ENCODE measurements at regions not wholly inside any gene's neighbourhood (a gene's known extent, or its start where the extent isn't known, plus 50 kb on each side); places are given as distances from the start of the nearest gene placed in this dataset.
A peak's percentile ranks its signal among the peaks of the same experiment; 100 is the strongest.

- no peak for TF ChIP-seq CTCF (IDR thresholded peaks at IDR 0.05; ENCODE audit: low read depth, low read length)
- no peak overlapping the region for H3K4me3 ChIP-seq (ENCODE audit: low read depth, low read length)
- peak; percentile 56 for DNase-seq (ENCODE audit: low read depth, low spot score)
- in situ Hi-C loops (cut with HindIII; ENCODE audit: low sequenced_read_pairs): no loop called here
Observed at GRCh38 chr2:100196786-100197494, 54.5 kb upstream of the AFF3 start.

DNA sequence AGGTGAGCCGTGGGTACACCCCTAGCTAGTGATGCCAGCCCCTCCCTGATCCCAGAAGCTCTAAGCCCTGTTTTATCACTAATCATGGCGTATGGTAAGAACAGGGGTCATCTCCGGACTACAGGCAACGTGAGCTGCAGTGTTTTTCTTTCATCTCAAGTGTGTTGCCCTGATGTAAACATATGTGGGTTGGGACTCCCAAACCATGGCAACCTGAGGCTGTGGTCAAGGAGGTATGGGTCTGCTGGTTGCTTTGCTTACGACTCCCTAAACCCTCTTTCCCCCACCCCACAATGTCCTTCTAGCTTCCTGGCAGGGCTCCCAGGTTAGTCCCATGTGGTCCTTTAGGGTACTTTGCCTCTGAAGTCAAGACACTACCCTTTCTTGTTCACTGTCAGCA is 53.6 kb upstream of the AFF3 start:
- no peak overlapping the region for H3K4me3 ChIP-seq (ENCODE audit: low read depth, low read length)
- no peak for DNase-seq (ENCODE audit: low read depth, low spot score)
- TF ChIP-seq CTCF (IDR thresholded peaks at IDR 0.05; ENCODE audit: low read depth, low read length): no peak
- in situ Hi-C loops (cut with HindIII; ENCODE audit: low sequenced_read_pairs): no loop called here

DNA sequence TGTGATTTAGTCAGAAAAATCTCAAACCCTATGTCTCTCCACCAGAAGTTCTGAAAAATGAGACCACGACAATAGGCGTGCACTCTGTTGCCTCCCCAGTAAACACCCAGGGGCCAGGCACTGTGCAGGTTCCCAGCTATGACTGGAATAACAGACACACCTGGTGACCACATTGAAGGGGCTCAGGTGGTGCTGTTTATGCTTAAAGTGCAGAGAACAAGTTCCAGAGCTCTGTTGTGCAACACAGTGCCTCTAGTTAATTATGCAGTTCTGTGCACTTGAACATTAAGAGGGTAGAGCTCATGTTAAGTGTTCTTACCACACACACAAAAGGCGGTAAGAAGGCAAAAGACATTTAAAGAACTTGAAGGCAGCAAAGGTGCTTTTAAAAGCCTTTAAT is 52.6 kb upstream of the AFF3 start:
- DNase-seq (ENCODE audit: low read depth, low spot score): no peak
- H3K4me3 ChIP-seq (ENCODE audit: low read depth, low read length): no peak overlapping the region
- in situ Hi-C loops (cut with HindIII; ENCODE audit: low sequenced_read_pairs): no loop called here
- no peak for TF ChIP-seq CTCF (IDR thresholded peaks at IDR 0.05; ENCODE audit: low read depth, low read length)

GRCh38 chr2:100193291-100193710 is 50.9 kb upstream of the AFF3 start:
- in situ Hi-C loops (cut with HindIII; ENCODE audit: low sequenced_read_pairs): no loop called here
- DNase-seq (ENCODE audit: low read depth, low spot score): no peak
- no peak overlapping the region for H3K4me3 ChIP-seq (ENCODE audit: low read depth, low read length)
- TF ChIP-seq CTCF (IDR thresholded peaks at IDR 0.05; ENCODE audit: low read depth, low read length): no peak

- no peak for TF ChIP-seq CTCF (IDR thresholded peaks at IDR 0.05; ENCODE audit: low read depth, low read length)
- in situ Hi-C loops (cut with HindIII; ENCODE audit: low sequenced_read_pairs): no loop called here
- no peak for DNase-seq (ENCODE audit: low read depth, low spot score)
- no peak overlapping the region for H3K4me3 ChIP-seq (ENCODE audit: low read depth, low read length)
Observed at GRCh38 chr2:100192825-100193224, 50.4 kb upstream of the AFF3 start.

GRCh38 chr2:100192300-100192699 is 49.9 kb upstream of the AFF3 start:
- no peak overlapping the region for H3K4me3 ChIP-seq (ENCODE audit: low read depth, low read length)
- TF ChIP-seq CTCF (IDR thresholded peaks at IDR 0.05; ENCODE audit: low read depth, low read length): no peak
- no peak for DNase-seq (ENCODE audit: low read depth, low spot score)
- in situ Hi-C loops (cut with HindIII; ENCODE audit: low sequenced_read_pairs): no loop called here
